ENCODE measurements at regions not wholly inside any gene's neighbourhood (a gene's known extent, or its start where the extent isn't known, plus 50 kb on each side); places are given as distances from the start of the nearest gene placed in this dataset.

- no peak overlapping the region for H3K4me2 ChIP-seq (ENCODE audit: low read length)
- no peaks in the 10 kb centered on the region for H3K79me2 ChIP-seq (ENCODE audit: insufficient read depth, low read length)
- no peaks in the 10 kb centered on the region for H3K9me2 ChIP-seq (ENCODE audit: low read depth, low read length)
- H3K4me3 ChIP-seq (ENCODE audit: low read depth, low read length, poor library complexity, severe bottlenecking): no peak overlapping the region
- H3K36me3 ChIP-seq (ENCODE audit: insufficient read depth, low read length): no peaks in the 10 kb centered on the region
- H3F3A ChIP-seq (ENCODE audit: insufficient read depth, low read length): no peaks in the 10 kb centered on the region
- H3K27me3 ChIP-seq (ENCODE audit: insufficient read depth, low read length): no peaks in the 10 kb centered on the region
- no peaks in the 10 kb centered on the region for H3K4me1 ChIP-seq (ENCODE audit: insufficient read depth, low read length, severe bottlenecking)
- H4K20me1 ChIP-seq (ENCODE audit: insufficient read depth, low read length): no peaks in the 10 kb centered on the region
- H2AFZ ChIP-seq (ENCODE audit: low read length): no peak overlapping the region
- no peak for TF ChIP-seq EZH2 (IDR thresholded peaks at IDR 0.05; ENCODE audit: borderline replicate concordance, low read length)
- TF ChIP-seq CTCF (IDR thresholded peaks at IDR 0.05; ENCODE audit: low read length): no peak
- H3K9ac ChIP-seq (ENCODE audit: low read length): no peak overlapping the region
- no peak overlapping the region for H3K27ac ChIP-seq (ENCODE audit: low read depth, low read length, poor library complexity, severe bottlenecking)
- no peaks in the 10 kb centered on the region for H3K9me3 ChIP-seq (ENCODE audit: low read length)
Measured at GRCh38 chr13:78410847-78411246, 192.5 kb downstream of the POU4F1 start.

- Histone ChIP-seq H3K4me3 (ENCODE audit: low read depth, low read length, poor library complexity, severe bottlenecking) (no peak overlapping the region), H2AFZ (ENCODE audit: low read length) (no peak overlapping the region), H3K9me3 (ENCODE audit: low read length) (no peaks in the 10 kb centered on the region), H3K79me2 (ENCODE audit: insufficient read depth, low read length) (no peaks in the 10 kb centered on the region), H3K27ac (ENCODE audit: low read depth, low read length, poor library complexity, severe bottlenecking) (no peak overlapping the region), H3K27me3 (ENCODE audit: insufficient read depth, low read length) (no peaks in the 10 kb centered on the region), H3K36me3 (ENCODE audit: insufficient read depth, low read length) (no peaks in the 10 kb centered on the region), H3K9me2 (ENCODE audit: low read depth, low read length) (no peaks in the 10 kb centered on the region), H3K4me2 (ENCODE audit: low read length) (no peak overlapping the region), H3K9ac (ENCODE audit: low read length) (no peak overlapping the region), H3K4me1 (ENCODE audit: insufficient read depth, low read length, severe bottlenecking) (no peaks in the 10 kb centered on the region), H4K20me1 (ENCODE audit: insufficient read depth, low read length) (no peaks in the 10 kb centered on the region), H3F3A (ENCODE audit: insufficient read depth, low read length) (no peaks in the 10 kb centered on the region)
- TF ChIP-seq EZH2 (IDR thresholded peaks at IDR 0.05; ENCODE audit: borderline replicate concordance, low read length): no peak
- no peak for TF ChIP-seq CTCF (IDR thresholded peaks at IDR 0.05; ENCODE audit: low read length)
Measured at GRCh38 chr13:78410164-78410563, 193.2 kb downstream of the POU4F1 start.

GRCh38 chr13:78409172-78409571 lies 194.2 kb downstream of the POU4F1 start:
- H2AFZ ChIP-seq (ENCODE audit: low read length): no peak overlapping the region
- TF ChIP-seq EZH2 (IDR thresholded peaks at IDR 0.05; ENCODE audit: borderline replicate concordance, low read length): no peak
- TF ChIP-seq CTCF (IDR thresholded peaks at IDR 0.05; ENCODE audit: low read length): no peak

More at GRCh38 chr13:78409172-78409571, 194.2 kb downstream of the POU4F1 start:
- H3K4me1 ChIP-seq (ENCODE audit: insufficient read depth, low read length, severe bottlenecking): no peaks in the 10 kb centered on the region
- no peaks in the 10 kb centered on the region for H4K20me1 ChIP-seq (ENCODE audit: insufficient read depth, low read length)
- H3F3A ChIP-seq (ENCODE audit: insufficient read depth, low read length): no peaks in the 10 kb centered on the region
- H3K4me2 ChIP-seq (ENCODE audit: low read length): no peak overlapping the region
- H3K9me2 ChIP-seq (ENCODE audit: low read depth, low read length): no peaks in the 10 kb centered on the region
- no peaks in the 10 kb centered on the region for H3K9me3 ChIP-seq (ENCODE audit: low read length)
- no peak overlapping the region for H3K27ac ChIP-seq (ENCODE audit: low read depth, low read length, poor library complexity, severe bottlenecking)
- H3K9ac ChIP-seq (ENCODE audit: low read length): no peak overlapping the region
- H3K27me3 ChIP-seq (ENCODE audit: insufficient read depth, low read length): no peaks in the 10 kb centered on the region
- H3K36me3 ChIP-seq (ENCODE audit: insufficient read depth, low read length): no peaks in the 10 kb centered on the region
- H3K79me2 ChIP-seq (ENCODE audit: insufficient read depth, low read length): no peaks in the 10 kb centered on the region
- no peak overlapping the region for H3K4me3 ChIP-seq (ENCODE audit: low read depth, low read length, poor library complexity, severe bottlenecking)

Measured in OCI-LY1 (cell line).